Inferior parietal cortex (tissue), 1 donor: ENCODE measurements at regions not wholly inside any gene's neighbourhood (a gene's known extent, or its start where the extent isn't known, plus 50 kb on each side); places are given as distances from the start of the nearest gene placed in this dataset.
A peak's percentile ranks its signal among the peaks of the same experiment; 100 is the strongest.
"Not testable (repeated sequence)": the region's sequence is repeated elsewhere in the genome, so short reads cannot be mapped to it uniquely, and the experiment has no call there.

ENCODE experiments used
- DNase-seq: peaks from one replicate; pipeline ENCODE4 v3.0.0-alpha.2; 2016; ENCODE audit errors: extremely low spot score

DNA sequence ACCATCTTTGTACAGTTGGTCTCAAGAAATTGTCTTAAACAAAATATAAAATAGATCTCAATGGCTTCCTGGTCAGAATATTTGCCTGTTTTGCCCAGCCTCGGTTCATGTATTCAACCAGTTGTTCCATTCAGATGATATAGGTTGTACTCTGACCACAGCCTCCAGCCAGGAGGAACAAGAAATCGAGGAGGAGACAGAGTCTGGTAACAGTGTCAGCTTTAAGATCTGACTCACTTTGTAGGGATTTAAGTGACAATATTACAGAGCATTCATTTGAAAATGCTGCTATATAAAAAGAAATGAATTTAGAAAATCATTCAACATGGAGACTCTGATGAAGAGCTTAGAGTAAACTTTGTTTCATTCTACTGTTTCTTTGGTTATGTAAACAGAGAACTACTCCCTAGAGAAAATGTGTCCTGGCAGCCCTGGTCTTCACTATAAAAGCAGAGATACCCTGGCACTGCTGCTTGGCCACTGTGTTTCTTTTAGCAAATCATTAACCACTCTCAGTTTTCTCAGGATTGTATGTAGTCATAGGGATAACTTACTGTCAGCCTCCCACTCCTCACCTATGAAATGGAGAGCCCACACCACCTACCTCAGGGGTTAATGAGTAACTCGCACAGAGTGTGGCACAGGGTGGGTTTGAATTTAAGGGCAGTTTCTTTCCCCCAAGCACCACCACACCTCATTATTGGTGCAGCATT is 53.5 kb downstream of the PAGE2 start:
- no peak for DNase-seq

DNA sequence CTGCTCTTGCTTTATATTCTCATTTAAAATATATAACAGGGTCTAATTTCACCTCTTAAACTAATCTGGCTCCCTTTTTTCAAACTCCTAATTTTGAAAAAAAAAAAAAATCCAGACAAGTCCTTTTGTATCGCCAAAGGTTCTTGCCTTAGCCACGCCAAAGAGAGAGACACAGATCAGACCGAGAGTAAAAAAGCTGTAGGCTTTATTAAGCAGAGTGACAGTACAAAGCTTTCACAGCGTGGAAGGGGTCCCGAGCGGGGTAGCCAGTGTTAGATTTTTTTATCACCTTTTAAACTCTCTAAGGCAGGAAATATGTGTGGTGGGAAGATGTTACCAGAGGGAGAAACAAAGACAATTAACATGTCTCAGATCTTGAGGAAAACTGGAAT is 54.1 kb downstream of the PAGE2 start:
- no peak for DNase-seq

DNA sequence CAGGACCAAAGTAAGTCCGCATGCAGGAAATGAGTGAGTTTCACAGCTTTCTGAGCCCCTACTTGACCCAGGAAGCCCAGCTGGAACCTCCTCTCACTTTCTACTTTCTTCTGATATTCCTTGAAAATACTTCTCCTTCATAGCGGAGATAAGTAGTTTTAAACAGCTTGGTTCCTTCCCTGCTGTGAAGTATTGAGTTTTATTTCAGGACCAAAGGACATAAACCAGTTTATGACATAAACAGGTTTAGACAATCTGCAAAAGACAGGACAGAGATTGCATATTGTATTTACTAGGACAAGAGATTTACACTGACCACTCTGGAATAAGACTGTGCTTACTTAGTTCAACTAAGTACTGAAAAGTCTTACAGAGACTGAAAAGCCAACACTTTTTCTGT is 54.8 kb downstream of the PAGE2 start:
- DNase-seq = no peak

DNA sequence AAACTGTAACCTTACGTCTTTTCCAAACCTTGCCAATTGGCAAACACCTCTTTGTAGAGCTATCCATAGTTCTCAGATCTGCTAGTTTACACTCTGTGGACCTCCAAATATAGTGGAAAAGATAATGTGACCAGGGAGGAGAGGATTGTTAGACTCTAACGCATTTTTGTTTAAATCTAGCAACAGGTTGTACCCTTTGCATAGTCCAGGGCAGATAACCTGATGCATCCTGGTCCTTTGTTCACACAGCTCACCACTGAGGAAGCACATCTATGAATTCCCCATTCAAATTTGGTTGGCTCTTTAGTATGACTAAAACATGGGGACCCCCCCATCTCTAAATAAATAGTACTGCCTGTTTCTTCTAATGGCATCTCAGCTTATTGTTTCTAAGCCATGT is 55.9 kb downstream of the PAGE2 start:
- DNase-seq = no peak

DNA sequence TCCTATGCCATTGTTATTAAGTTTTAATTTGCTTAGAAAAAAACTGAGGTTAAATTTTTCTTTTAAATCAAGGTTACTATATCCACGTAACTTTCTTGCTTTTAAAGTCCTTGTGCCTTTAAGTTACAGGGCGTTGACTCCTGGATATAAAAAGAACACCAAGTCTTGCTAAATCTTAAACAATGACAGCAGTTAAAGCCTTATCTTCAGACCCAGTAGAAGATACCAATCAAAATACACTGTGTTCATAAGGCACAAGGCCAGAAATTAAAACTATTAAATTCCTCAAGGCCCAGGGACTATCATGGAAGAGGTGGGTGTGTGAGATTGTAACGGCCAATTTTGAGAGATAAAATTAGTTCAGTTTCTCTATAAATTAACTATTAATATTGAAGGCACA is 60.4 kb downstream of the PAGE2 start:
- no peak for DNase-seq

DNA sequence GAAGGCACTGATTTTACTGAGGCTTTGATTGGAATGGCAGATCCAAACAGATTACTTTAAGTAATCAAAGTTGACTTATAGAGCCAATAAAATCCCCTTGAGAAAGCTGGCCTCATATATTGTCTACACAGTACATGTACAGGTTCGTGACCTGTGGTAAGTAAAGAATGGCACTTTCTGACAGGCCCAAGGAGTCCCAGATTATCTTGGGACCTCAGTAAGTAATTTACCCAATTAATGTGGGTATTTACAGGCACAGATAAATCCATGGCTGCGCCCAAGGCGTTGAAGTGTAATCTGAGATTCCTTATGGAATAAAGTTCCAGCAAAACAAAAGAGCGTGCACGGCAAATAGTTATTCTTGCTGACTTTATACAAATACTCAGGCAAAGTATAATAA is 62.4 kb downstream of the PAGE2 start:
- no peak for DNase-seq

DNA sequence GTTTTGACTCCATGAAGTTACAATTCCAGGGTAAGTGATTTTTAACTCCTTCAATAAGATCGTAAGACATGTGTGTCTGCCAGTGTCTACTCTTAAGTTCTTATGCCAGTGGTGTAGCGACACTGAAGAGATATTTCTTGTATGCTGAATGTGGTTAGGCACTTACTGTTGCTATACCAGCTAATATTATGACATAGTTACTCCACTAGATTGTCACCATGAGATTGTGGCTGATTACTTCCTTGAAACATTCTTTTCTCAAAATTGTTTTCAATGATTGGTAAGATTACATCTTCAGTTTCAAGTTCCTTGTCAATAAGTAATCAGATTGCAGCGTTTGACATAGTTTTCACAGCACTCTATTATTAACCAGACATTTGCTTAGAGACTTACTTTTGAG is 60.6 kb upstream of the PAGE5 start:
- DNase-seq = no peak

DNA sequence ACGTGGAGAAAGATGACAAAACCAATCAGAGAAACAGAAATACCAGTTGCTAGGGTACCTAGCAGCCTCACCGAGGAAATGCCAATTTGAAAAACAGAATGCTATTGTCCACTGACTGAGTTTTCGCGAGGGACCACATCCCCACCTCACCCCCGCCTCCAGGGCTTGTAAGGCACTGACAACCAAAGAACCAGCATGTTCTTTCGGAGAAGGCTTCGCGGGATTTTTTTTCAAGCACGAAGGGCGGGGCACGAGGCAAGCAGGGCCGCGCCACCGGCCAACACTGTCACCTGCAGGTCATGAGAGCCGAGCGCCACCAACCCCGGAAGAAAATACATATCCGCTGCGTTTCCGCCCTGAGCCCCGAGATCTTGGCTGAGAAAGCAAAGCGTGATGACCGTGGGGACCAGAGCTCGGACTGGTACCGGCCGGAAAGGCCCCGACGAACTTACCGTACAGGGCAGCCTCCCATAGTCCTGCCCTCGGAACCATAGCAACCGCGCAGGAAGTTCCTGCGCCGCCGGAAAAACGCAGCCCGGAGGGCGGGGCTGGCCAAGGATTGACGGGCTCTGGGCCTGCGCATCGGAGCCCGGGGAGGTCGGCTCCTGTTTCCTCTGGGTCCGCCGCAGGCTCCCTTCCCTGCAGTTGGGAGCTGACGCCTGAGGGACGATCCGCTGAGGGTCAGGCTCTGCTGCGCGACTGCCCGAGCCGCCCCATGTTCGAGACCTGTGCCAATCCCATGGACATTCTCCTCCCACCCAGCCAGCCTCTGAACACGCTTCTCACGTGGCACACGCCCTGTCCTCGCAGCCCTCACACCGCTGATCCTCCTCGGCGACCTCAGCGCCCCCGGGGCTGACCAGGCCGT is 59.2 kb upstream of the PAGE5 start:
- peak; percentile 86 for DNase-seq

DNA sequence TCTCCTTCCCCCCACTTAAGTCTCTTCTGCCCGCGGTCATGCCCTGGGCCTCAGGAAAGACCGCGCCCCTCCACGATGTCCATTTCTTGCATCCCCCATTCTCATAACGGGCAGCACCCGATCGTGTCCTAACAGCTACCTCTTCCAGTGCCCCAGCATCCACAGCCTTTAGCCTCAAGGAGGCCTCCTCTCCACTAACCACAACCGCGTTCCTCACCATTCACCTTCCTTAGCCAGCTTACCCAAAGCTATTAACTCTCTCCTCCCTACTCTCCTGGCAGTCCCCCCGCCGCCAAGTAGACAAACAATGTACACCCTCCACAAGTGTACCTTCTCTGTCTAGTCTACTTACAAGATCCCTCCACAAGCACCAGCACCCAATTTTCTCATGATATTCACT is 58.6 kb upstream of the PAGE5 start:
- DNase-seq = peak; percentile 1

DNA sequence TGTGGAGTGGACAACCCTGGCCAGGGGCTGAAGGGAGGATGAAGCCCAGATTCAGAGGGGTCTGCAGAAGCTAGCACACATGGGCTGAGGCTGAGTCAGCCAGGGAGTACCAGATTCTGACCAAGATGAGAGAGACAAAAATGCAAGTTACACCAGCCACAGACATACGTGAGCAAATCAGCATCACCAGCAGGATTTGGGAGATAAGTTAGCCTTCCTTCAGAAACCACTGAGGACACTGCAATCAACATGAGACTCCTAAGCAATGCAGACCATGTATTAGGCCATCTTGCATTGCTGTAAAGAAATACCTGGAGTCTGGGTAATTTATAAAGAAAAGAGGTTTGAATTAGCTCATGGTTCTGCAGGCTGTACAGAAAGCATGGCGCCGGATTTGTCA is 57.0 kb upstream of the PAGE5 start:
- no peak for DNase-seq

DNA sequence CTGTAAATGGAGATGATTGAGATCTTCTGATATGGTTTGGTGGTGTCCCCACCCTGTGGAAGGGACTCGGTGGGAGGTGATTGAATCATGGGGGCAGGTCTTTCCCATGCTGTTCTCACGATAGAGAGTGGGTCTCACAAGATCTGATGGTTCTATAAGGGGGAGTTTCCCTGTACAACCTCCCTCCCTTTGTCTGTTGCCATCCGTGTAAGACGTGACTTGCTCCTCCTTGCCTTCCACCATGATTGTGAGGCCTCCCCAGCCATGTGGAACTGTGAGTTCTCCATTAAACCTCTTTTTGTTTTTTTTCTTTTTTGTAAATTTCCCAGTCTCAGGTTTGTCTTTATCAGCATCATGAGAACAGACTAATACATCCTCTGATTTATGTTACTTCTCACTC is 55.1 kb upstream of the PAGE5 start:
- DNase-seq = not testable (repeated sequence)

DNA sequence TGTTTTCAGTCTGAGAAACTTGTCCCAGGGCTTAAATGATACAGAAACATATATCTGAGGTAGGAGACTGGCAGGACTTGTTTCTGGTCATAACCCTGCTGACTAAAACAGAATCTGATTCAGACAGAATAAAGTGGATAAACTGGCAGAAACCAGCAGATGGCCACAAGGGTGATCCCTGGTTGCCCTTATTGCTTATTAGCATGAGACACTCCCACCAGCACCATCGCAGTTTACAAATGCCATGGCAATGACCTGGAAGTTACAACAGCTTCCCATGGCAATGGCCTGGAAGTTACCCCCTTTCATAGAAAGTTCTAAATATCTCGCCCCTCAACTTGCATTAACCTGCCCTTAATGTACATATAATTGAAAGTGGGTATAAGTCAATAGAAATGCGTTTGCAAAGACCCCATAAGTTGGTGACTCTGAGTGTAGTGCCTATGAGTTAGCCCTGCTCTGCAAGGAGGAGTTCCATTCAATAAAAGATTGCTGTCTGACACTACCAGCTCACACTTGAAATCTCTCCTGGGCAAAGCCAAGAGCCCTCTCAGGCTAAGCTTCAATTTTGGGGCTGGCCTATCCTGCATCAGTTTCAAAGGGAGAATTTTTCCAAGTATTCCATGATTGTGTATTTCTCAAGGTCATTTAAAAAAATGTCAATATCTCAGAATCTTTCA is 52.9 kb upstream of the PAGE5 start:
- DNase-seq = no peak

DNA sequence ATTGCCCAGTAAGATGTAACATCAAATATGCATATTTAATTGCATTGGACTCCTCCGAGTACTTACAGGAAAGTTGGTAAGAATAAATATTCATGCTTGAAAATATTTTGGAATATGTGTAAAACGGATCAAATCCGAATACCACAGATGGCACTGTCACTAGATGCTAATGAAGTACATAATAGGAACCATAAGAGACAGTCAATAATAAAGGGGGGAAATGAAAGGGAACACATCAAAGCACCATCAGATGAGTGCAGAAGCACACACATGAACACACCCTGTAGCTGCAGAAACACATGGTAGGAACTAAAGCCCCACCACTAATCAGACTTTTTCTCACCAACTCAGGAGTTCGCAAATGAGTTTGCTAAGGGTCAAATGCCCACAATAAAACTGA is 52.2 kb upstream of the PAGE5 start:
- DNase-seq = no peak

DNA sequence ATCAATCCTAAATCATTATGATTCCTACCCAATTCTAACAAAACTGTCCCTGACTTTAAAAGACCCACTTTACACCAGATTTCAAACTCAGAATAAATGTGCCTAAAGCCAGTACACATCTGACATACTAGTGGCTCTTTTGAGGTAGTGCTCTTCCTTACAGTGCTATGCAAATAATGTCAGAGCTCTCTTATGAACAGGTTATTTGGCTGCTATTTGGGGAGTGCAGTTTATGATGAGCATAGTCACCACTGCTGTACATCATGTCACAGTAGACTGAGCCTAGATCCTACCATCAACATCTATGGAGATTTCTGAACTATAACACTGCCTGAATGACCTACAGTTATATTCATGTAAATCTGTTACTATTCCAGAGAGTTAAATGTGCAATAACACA is 50.4 kb upstream of the PAGE5 start:
- no peak for DNase-seq
